ENCODE measurements at regions not wholly inside any gene's neighbourhood (a gene's known extent, or its start where the extent isn't known, plus 50 kb on each side); places are given as distances from the start of the nearest gene placed in this dataset.

GRCh38 chr4:106503116-106504050 is 134.8 kb upstream of the GIMD1 start:
- no peak for DNase-seq

GRCh38 chr4:106502106-106502699 is 133.6 kb upstream of the GIMD1 start:
- peak; percentile 1 to 13 for DNase-seq

GRCh38 chr4:106497271-106497670 is 128.7 kb upstream of the GIMD1 start:
- no peak for DNase-seq

DNA sequence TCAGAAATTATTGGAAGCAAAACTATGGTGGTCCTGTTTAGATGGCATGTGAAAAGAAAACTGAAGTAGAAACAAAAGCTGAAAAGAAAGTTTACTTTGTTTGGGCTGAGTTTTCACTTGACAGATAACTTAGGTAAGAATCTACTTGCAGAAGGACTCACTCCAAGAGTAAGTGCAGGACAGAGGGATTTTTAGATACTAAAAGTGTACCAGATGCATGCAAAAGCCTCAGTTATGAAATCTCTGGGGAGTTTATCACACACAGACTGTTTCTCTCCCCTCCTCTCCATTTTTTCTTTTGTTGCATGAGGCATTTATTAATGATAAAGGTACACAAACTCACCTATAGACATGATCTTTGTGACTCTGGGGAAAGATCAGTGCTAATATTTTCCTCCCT is 127.5 kb upstream of the GIMD1 start:
- no peak for DNase-seq

- DNase-seq = no peak
Observed at GRCh38 chr4:106495476-106495875, 126.9 kb upstream of the GIMD1 start.

GRCh38 chr4:106494066-106494465 is 125.5 kb upstream of the GIMD1 start:
- no peak for DNase-seq

DNA sequence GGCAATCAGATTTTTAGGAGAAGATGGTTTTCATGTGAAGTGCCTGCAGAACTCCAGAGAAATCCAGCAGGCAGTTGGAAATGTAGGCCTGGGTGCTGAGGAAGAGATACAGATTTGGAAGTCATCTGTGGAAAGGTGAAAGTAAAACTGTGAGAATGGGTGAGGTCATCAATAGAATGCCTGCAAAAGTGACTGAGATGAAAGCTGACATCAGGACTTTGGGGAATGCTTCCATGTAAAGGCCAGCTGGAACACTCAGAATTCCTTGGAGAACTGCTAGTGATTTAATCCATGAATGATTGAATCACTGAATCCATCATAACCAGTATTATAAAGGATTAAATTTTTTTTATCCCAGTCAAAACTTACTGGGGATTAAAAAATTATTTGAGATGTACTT is 124.5 kb upstream of the GIMD1 start:
- DNase-seq = no peak

DNA sequence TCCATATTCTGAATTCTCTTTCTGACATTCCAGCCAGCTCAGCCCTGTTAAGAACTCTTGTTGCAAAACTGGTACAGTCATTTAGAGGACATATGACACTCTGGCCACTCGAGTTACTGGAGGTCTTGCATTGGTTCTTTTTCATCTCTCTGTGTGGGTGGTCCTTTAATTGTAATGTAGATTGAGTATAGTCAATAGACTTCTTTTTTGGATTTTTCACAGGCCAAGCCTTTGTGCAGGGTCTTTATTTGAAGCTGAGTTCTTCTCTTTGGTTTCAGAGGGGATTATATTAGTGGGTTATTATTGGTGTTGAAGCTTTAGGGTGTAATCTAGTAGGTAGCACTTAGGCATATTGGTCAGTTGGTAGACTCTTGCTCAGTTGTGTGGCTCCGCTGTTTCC is 118.0 kb upstream of the GIMD1 start:
- DNase-seq = no peak

DNA sequence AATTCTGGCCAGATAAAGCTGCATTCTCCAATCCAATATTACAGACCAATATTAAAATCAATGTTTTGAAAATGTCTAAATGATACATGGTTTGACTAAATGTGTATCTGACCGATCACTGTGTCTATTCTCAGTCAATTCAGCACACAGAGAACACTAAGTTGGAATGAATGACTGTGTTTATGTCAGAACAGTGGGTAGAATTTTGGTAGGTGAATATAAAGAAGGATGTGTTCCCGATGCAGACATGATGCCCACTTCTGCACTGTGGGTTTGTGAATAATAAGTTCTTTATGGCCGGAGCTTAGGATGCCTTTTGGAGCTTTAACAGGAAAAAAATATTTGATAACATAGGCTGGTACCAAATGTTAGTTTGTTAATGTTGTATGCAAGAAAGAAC is 113.2 kb upstream of the GIMD1 start:
- no peak for DNase-seq

- DNase-seq = no peak
Observed at GRCh38 chr4:106478152-106478551, 109.6 kb upstream of the GIMD1 start.

- DNase-seq = no peak
Observed at GRCh38 chr4:106476741-106477140, 108.2 kb upstream of the GIMD1 start.

DNA sequence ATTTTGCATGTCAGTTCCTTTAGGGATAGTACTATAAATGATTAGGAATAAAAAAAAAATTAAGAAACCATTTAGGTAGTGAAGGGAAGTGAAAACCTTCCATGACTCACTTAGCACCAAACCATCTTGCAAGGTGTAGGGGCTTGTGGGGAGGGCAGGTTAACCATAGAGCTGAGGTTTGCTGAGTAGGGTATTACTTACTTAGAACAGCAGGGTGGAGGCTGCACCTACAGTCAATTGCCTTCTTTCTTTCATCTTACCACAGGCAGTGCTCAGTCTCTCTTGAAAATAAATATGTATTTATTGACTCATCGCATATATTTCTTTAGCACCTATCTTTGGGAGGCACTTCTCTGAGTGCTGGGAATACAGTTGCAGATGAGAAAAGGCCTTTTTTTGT is 104.9 kb upstream of the GIMD1 start:
- no peak for DNase-seq

DNA sequence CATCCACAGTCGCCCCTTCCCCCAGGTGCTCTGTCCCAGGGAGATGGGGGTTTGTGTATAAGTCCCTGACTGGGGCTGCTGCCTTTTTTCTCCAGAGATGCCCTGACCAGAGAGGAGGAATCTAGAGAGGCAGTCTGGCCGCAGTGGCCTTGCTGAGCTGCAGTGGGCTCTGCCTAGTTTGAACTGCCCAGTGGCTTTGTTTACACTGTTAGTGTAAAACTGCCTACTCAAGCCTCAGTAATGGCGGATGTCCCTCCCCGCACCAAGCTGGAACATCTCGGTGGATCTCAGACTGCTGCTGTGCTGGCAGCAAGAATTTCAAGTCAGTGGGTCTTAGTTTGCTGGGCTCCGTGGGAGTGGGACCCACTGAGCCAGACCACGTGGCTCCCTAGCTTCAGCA is 102.6 kb upstream of the GIMD1 start:
- no peak for DNase-seq

- no peak for DNase-seq
Observed at GRCh38 chr4:106463622-106464021, 95.0 kb upstream of the GIMD1 start.

DNA sequence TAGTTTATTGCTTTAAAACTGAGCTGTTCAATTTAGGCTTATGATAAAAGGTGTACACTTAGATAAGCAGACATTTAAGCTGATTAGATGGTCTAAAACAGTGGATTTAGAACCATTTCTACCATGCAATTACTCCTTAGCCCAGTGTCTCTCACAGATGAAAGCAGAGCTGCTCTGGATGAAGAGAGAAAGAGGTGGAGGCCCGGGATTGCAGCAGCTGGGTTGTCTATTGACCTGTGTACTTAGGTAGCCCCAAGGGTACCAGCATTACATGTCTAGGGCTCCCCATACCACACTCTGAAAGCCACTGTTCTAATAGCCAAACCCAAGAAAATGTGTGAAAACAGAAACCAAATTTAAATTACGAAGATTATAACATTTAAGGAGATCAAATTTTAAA is 86.0 kb upstream of the GIMD1 start:
- no peak for DNase-seq

GRCh38 chr4:106454021-106454420 is 85.4 kb upstream of the GIMD1 start:
- no peak for DNase-seq

GRCh38 chr4:106451091-106451490 is 82.5 kb upstream of the GIMD1 start:
- no peak for DNase-seq

DNA sequence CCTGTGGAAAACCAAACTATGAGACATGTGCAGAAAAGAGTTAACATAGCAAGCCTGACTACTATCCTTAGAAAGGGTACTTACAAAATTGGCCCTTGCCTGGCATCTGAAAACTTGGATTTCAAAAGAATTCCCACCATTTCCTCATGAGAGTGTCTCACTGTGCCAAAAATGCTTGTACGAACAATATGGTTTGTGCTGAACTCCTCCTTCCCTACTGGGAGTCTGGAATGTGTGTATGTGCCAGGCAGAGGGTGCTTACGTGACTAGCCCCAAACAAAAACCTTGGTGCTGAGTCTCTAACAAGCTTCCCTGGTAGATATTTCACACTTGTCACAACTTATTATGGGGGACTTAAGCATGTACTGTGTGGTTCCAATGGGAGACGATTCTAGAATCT is 81.7 kb upstream of the GIMD1 start:
- DNase-seq = no peak

DNA sequence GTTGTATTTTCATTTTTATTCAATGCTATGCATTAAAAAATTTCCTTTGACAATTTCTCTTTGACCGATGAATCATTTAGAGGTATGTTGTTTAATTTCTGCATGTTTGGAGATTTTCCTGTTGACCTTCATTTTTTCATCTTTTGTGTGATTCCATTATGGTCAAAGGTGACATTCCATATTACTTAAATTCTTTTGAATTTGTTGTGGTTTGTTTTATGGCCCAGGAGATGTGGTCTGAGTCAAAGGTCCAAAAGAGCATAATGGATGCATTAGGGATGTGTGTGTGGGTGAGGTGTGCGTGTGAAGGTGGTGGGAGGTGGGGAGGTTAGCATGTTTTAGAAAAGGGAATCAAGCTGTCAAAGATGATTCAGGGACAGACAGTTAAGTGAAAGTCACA is 76.0 kb upstream of the GIMD1 start:
- DNase-seq = no peak

GRCh38 chr4:106430797-106431196 is 62.2 kb upstream of the GIMD1 start:
- no peak for DNase-seq

DNA sequence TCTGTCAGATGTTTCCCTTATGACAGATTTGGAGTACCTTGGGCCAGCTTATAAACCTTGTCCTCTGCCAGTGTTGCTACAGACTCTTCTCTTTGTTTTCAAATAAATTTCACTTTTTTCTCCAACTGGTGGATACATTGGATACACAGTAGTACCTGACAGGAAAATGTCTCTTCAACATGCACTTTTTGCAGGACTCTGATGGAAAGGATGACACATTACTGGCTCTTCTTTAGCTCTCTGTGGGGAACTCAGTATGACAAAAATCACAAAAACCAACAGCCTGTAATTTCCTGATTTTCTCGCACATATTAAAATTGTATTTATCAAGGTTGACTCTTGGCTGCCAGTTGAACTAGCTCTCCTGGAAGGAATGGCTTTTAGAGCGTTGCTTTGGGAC is 61.3 kb upstream of the GIMD1 start:
- DNase-seq = no peak

- DNase-seq = no peak
Observed at GRCh38 chr4:106426069-106426468, 57.5 kb upstream of the GIMD1 start.

GRCh38 chr4:106425576-106425975 is 57.0 kb upstream of the GIMD1 start:
- no peak for DNase-seq

GRCh38 chr4:106424426-106424825 is 55.8 kb upstream of the GIMD1 start:
- DNase-seq = no peak

GRCh38 chr4:106423791-106424190 is 55.2 kb upstream of the GIMD1 start:
- no peak for DNase-seq
